ENCODE measurements at regions not wholly inside any gene's neighbourhood (a gene's known extent, or its start where the extent isn't known, plus 50 kb on each side); places are given as distances from the start of the nearest gene placed in this dataset.

DNA sequence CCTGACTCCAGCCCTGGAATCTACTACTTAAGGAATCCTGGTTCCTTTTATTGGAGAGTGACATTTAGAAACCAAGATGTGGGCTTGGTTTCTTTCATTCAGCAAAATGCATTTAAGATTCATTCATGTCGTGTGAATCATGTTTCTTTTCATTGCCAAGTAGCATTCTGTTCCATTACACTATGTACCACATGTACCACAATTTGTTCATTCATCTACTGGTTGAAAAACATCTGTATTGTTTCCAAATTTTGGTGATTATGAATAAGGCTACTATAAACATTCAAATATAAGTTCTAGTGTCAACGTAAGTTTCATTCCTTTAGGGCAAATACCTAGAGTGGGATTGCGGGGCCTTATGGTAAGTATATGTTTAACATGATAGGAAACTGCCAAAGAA lies 264.2 kb downstream of the VPS13C start:
- DNase-seq (ENCODE audit: extremely low read depth in 1 of 4, low spot score in 3 of 4) = no peak
- Histone ChIP-seq H3K9me3 (replicated peaks; ENCODE audit: control insufficient read depth, insufficient read depth, low read depth, low read length) (no peaks in the 10 kb centered on the region), H3K27ac (ENCODE audit: extremely low read depth, low read depth, low read length) (no peak overlapping the region), H3K36me3 (ENCODE audit: control insufficient read depth, insufficient read depth, low read length) (no peaks in the 10 kb centered on the region), H3K4me1 (replicated peaks in 1 of 2; ENCODE audit: control insufficient read depth in 2 of 2, insufficient read depth in 2 of 2, low read length in 2 of 2) (no peaks in the 10 kb centered on the region), H4K20me1 (replicated peaks; ENCODE audit: control insufficient read depth, insufficient read depth, low read length) (no peaks in the 10 kb centered on the region), H3K4me3 (no peak overlapping the region), H3K9me1 (ENCODE audit: control insufficient read depth, insufficient read depth, low read length) (no peaks in the 10 kb centered on the region), H3K79me2 (ENCODE audit: control insufficient read depth, insufficient read depth, low read length) (no peaks in the 10 kb centered on the region), H2AFZ (ENCODE audit: low read depth, low read length) (no peak overlapping the region), H3K27me3 (ENCODE audit: control insufficient read depth in 2 of 2, insufficient read depth in 2 of 2, low read length in 2 of 2) (peaks cover 4 to 11% of the 10 kb centered on the region in 2 experiments; a peak in 2 of 5 replicates), H3K4me2 (ENCODE audit: insufficient read depth, low read length) (no peak overlapping the region), H3K9ac (ENCODE audit: insufficient read depth in 1 of 2, low read depth in 2 of 2, low read length in 2 of 2) (no peak overlapping the region)
- no peak for ATAC-seq
- intact Hi-C loops (cut with micrococcal nuclease) = no loop called here
- ChIA-PET POLR2A (no interaction called here), CTCF (ENCODE audit: low intra/inter-chr PET ratio) (no interaction called here)
- TF ChIP-seq, protein P1, sequence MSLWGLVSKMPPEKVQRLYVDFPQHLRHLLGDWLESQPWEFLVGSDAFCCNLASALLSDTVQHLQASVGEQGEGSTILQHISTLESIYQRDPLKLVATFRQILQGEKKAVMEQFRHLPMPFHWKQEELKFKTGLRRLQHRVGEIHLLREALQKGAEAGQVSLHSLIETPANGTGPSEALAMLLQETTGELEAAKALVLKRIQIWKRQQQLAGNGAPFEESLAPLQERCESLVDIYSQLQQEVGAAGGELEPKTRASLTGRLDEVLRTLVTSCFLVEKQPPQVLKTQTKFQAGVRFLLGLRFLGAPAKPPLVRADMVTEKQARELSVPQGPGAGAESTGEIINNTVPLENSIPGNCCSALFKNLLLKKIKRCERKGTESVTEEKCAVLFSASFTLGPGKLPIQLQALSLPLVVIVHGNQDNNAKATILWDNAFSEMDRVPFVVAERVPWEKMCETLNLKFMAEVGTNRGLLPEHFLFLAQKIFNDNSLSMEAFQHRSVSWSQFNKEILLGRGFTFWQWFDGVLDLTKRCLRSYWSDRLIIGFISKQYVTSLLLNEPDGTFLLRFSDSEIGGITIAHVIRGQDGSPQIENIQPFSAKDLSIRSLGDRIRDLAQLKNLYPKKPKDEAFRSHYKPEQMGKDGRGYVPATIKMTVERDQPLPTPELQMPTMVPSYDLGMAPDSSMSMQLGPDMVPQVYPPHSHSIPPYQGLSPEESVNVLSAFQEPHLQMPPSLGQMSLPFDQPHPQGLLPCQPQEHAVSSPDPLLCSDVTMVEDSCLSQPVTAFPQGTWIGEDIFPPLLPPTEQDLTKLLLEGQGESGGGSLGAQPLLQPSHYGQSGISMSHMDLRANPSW (CRISPR knock-in tag; IDR thresholded peaks at IDR 0.05) = no peak
- TF ChIP-seq KAT2B (IDR thresholded peaks at IDR 0.05; ENCODE audit: low read depth, low read length) (no peak), PTBP1 (IDR thresholded peaks at IDR 0.05; ENCODE audit: low read depth, low read length) (no peak)
- no TSS peak for BruUV-seq (replicated peaks)
- in situ Hi-C loops (cut with MboI) = no loop called here
- 0% methylated on average over 3 of the region's 3 CpGs for WGBS (ENCODE audit: insufficient coverage, low coverage, missing lambda C conversion rate)
- no peak for FAIRE-seq

DNA sequence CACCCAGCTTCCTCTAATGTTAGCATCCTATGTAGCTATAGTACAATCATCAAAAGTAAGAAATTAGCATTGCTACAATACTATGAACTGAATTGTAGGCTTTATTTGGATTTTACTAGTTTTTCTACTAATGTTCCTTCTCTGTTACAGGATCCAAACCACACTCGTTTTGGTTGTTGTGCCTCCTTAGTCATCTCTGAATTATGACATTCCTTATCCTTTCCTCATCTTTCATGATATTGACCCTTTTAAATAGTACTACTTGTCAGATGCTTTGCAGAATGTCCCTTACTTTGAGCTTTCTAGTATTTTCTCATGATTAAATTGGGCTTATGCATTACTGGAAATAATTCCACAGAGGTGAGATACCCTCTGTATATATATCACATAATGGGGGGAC lies 265.4 kb downstream of the VPS13C start:
- no peaks in the 10 kb centered on the region for H3K9me1 ChIP-seq (ENCODE audit: control insufficient read depth, insufficient read depth, low read length)
- DNase-seq (ENCODE audit: extremely low read depth in 1 of 4, low spot score in 3 of 4) (no peak), FAIRE-seq (no peak), ATAC-seq (no peak)
- H2AFZ ChIP-seq (ENCODE audit: low read depth, low read length) = no peak overlapping the region
- H3K79me2 ChIP-seq (ENCODE audit: control insufficient read depth, insufficient read depth, low read length) = no peaks in the 10 kb centered on the region
- H3K4me1 ChIP-seq (replicated peaks in 1 of 2; ENCODE audit: control insufficient read depth in 2 of 2, insufficient read depth in 2 of 2, low read length in 2 of 2) = no peaks in the 10 kb centered on the region
- H3K9ac ChIP-seq (ENCODE audit: insufficient read depth in 1 of 2, low read depth in 2 of 2, low read length in 2 of 2) = no peak overlapping the region
- no TSS peak for BruUV-seq (replicated peaks)
- ChIA-PET CTCF (ENCODE audit: low intra/inter-chr PET ratio) (no interaction called here), POLR2A (interaction anchor here (0.6 kb wide), 1 partner anchor 589 kb away, joined by 3 read pairs; no protein-coding TSS in a partner anchor)
- no peaks in the 10 kb centered on the region for H3K9me3 ChIP-seq (replicated peaks; ENCODE audit: control insufficient read depth, insufficient read depth, low read depth, low read length)
- no peak overlapping the region for H3K4me3 ChIP-seq
- H3K4me2 ChIP-seq (ENCODE audit: insufficient read depth, low read length) = no peak overlapping the region
- no peaks in the 10 kb centered on the region for H4K20me1 ChIP-seq (replicated peaks; ENCODE audit: control insufficient read depth, insufficient read depth, low read length)
- H3K27me3 ChIP-seq (ENCODE audit: control insufficient read depth in 2 of 2, insufficient read depth in 2 of 2, low read length in 2 of 2) = peaks cover under 1 to 4% of the 10 kb centered on the region in 2 experiments; a peak in 2 of 5 replicates
- no peak overlapping the region for H3K27ac ChIP-seq (ENCODE audit: extremely low read depth, low read depth, low read length)
- in situ Hi-C loops (cut with MboI) = no loop called here
- WGBS (ENCODE audit: insufficient coverage, low coverage, missing lambda C conversion rate) = 0% methylated on average over 1 of the region's 1 CpG
- no peak for TF ChIP-seq ZNF764 (CRISPR knock-in tag; IDR thresholded peaks at IDR 0.05; ENCODE audit: low read depth)
- TF ChIP-seq, protein P2, sequence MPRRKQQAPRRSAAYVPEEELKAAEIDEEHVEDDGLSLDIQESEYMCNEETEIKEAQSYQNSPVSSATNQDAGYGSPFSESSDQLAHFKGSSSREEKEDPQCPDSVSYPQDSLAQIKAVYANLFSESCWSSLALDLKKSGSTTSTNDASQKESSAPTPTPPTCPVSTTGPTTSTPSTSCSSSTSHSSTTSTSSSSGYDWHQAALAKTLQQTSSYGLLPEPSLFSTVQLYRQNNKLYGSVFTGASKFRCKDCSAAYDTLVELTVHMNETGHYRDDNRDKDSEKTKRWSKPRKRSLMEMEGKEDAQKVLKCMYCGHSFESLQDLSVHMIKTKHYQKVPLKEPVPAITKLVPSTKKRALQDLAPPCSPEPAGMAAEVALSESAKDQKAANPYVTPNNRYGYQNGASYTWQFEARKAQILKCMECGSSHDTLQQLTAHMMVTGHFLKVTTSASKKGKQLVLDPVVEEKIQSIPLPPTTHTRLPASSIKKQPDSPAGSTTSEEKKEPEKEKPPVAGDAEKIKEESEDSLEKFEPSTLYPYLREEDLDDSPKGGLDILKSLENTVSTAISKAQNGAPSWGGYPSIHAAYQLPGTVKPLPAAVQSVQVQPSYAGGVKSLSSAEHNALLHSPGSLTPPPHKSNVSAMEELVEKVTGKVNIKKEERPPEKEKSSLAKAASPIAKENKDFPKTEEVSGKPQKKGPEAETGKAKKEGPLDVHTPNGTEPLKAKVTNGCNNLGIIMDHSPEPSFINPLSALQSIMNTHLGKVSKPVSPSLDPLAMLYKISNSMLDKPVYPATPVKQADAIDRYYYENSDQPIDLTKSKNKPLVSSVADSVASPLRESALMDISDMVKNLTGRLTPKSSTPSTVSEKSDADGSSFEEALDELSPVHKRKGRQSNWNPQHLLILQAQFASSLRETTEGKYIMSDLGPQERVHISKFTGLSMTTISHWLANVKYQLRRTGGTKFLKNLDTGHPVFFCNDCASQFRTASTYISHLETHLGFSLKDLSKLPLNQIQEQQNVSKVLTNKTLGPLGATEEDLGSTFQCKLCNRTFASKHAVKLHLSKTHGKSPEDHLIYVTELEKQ (CRISPR knock-in tag; IDR thresholded peaks at IDR 0.05) = no peak
- no peak for TF ChIP-seq CAMTA2 (CRISPR knock-in tag; conservative IDR thresholded peaks at IDR 0.05)
- TF ChIP-seq, protein P3, sequence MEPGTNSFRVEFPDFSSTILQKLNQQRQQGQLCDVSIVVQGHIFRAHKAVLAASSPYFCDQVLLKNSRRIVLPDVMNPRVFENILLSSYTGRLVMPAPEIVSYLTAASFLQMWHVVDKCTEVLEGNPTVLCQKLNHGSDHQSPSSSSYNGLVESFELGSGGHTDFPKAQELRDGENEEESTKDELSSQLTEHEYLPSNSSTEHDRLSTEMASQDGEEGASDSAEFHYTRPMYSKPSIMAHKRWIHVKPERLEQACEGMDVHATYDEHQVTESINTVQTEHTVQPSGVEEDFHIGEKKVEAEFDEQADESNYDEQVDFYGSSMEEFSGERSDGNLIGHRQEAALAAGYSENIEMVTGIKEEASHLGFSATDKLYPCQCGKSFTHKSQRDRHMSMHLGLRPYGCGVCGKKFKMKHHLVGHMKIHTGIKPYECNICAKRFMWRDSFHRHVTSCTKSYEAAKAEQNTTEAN (CRISPR knock-in tag; IDR thresholded peaks at IDR 0.05) = no peak
- intact Hi-C loops (cut with micrococcal nuclease) = no loop called here
- H3K36me3 ChIP-seq (ENCODE audit: control insufficient read depth, insufficient read depth, low read length) = no peaks in the 10 kb centered on the region

Data from K562 (cell line).